AG04449 (cell line): ENCODE measurements at regions not wholly inside any gene's neighbourhood (a gene's known extent, or its start where the extent isn't known, plus 50 kb on each side); places are given as distances from the start of the nearest gene placed in this dataset.

Experiments used
- CTCF ChIA-PET: fragments of 350-600 bp; formaldehyde crosslinking; extraction: SDS; loops from one replicate; lab custom pipeline; 2021; ENCODE audit warnings: antibody characterized with exemption; lab: Yijun Ruan, JAX
- POLR2A ChIA-PET: fragments of 400-600, 350-600 bp; formaldehyde crosslinking; extraction: SDS; loops from one replicate; lab custom pipeline; 2020; ENCODE audit warnings: antibody characterized with exemption, inconsistent platforms; lab: Yijun Ruan, JAX
- DNase-seq: peaks from one replicate; pipeline ENCODE4 v3.0.0-alpha.2; 2010; ENCODE audit warnings: low read depth, low spot score
- H3K4me3 ChIP-seq: 2 replicates; pipeline ENCODE4 v1.5.1; 2011; ENCODE audit warnings: low read depth, mild to moderate bottlenecking, control low read depth, low read length
- CTCF ChIP-seq: IDR thresholded peaks from one replicate; pipeline ENCODE4 v1.5.1; 2011; ENCODE audit warnings: mild to moderate bottlenecking, moderate library complexity, low read length, control low read depth, inconsistent platforms; ENCODE audit not compliant: insufficient read depth; ENCODE audit errors: missing control alignments

DNA sequence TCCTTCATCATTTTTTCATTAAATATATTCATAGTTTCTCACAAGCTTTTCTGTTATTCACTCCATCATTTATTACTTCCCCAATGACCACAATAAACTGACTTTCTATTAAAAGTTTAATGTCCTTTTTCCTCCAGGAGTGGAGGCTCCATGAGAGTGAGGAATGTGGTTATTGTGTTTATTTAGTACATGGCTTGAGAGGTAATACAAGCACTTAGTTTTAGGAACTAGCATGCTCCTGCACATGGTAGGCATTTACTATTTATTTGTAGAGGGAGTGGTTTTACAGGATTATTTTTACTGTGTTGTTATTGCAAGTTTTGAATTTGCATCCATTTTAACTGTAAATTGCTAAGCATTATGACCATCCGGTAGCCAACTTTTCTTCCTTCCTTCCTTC is 412.9 kb upstream of the SUCLG2 start:
- no peak for DNase-seq
- no peak for TF ChIP-seq CTCF
- CTCF ChIA-PET: no interaction called here
- POLR2A ChIA-PET: no interaction called here
- no peak overlapping the region for H3K4me3 ChIP-seq

GRCh38 chr3:68062926-68063325 is 408.5 kb upstream of the SUCLG2 start:
- ChIA-PET POLR2A (no interaction called here), CTCF (no interaction called here)
- no peak for TF ChIP-seq CTCF
- DNase-seq: no peak
- no peak overlapping the region for H3K4me3 ChIP-seq

GRCh38 chr3:68060910-68061309 is 406.5 kb upstream of the SUCLG2 start:
- CTCF ChIA-PET: no interaction called here
- DNase-seq: no peak
- TF ChIP-seq CTCF: no peak
- no peak overlapping the region for H3K4me3 ChIP-seq
- POLR2A ChIA-PET: no interaction called here

GRCh38 chr3:68060191-68060590 is 405.8 kb upstream of the SUCLG2 start:
- TF ChIP-seq CTCF: no peak
- DNase-seq: no peak
- H3K4me3 ChIP-seq: no peak overlapping the region
- CTCF ChIA-PET: no interaction called here
- POLR2A ChIA-PET: no interaction called here

GRCh38 chr3:68059628-68060152 is 405.3 kb upstream of the SUCLG2 start:
- ChIA-PET CTCF (no interaction called here), POLR2A (no interaction called here)
- no peak for DNase-seq
- no peak for TF ChIP-seq CTCF
- H3K4me3 ChIP-seq: no peak overlapping the region

DNA sequence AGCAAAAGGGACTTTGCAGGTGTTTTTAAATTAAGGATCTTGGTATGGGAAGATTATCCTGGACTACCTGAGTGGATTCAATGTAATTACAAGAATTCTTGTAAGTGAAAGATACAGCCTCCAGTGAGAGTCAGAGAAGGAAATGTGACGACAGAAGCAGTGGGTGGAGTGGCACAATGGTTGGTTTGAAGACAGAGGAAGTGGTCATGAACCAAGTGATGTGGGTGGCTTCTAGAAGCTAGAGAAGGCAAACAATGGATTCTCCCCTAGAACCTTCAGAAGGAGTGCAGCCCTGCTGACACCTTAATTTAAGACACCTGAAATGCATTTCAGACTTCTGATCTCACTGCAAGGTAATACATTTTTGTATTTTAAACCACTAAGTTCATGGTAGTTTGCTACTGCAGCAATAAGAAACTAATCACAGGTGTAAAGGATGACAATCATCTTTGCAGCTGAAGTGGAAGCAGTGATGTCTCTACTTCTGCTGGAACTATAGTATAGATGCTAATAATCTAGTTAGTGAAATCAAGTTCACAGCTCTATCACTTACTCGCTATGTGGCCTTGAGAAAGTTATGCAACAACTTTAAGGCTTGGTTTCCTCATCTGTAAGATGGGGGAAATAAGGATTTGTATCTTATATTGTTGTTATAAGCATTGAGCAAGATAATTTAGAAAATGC is 403.4 kb upstream of the SUCLG2 start:
- TF ChIP-seq CTCF: no peak
- no peak for DNase-seq
- CTCF ChIA-PET: no interaction called here
- H3K4me3 ChIP-seq: no peak overlapping the region
- POLR2A ChIA-PET: no interaction called here
